Neuronal stem cell (in vitro differentiated cells): ENCODE measurements at regions not wholly inside any gene's neighbourhood (a gene's known extent, or its start where the extent isn't known, plus 50 kb on each side); places are given as distances from the start of the nearest gene placed in this dataset.

ENCODE experiments used
- DNase-seq: peaks from one replicate; pipeline ENCODE4 v3.0.0-alpha.2; 2013; ENCODE audit warnings: low spot score
- H2AFZ ChIP-seq: one replicate; pipeline ENCODE4 v1.6.1; 2013; ENCODE audit warnings: mild to moderate bottlenecking, low read length, inconsistent platforms
- H2AK5ac ChIP-seq: 2 replicates; pipeline ENCODE4 v1.6.1; 2013; ENCODE audit warnings: low read depth, mild to moderate bottlenecking, inconsistent platforms, low read length, moderate library complexity, mixed read lengths
- H2BK120ac ChIP-seq: 2 replicates; pipeline ENCODE4 v1.6.1; 2013; ENCODE audit warnings: low read depth, mild to moderate bottlenecking, inconsistent platforms, low read length, moderate library complexity, mixed read lengths
- H2BK12ac ChIP-seq: one replicate; pipeline ENCODE4 v1.6.1; 2013; ENCODE audit warnings: low read length, inconsistent platforms
- H2BK15ac ChIP-seq: 2 replicates; pipeline ENCODE4 v1.6.1; 2013; ENCODE audit warnings: mild to moderate bottlenecking, low read length, inconsistent platforms, mixed read lengths
- H2BK5ac ChIP-seq: one replicate; pipeline ENCODE4 v1.6.1; 2013; ENCODE audit warnings: inconsistent platforms, mild to moderate bottlenecking, low read length, moderate library complexity
- H3K14ac ChIP-seq: one replicate; pipeline ENCODE4 v1.6.1; 2013; ENCODE audit warnings: low read length, inconsistent platforms
- H3K18ac ChIP-seq: 2 replicates; pipeline ENCODE4 v1.6.1; 2013; ENCODE audit warnings: low read length, inconsistent platforms
- H3K23ac ChIP-seq: 2 replicates; pipeline ENCODE4 v1.6.1; 2013; ENCODE audit warnings: low read depth, mild to moderate bottlenecking, mixed read lengths, low read length, inconsistent platforms; ENCODE audit not compliant: poor library complexity
- H3K27ac ChIP-seq: replicated peaks from 3 replicates; pipeline ENCODE4 v1.5.1; 2013; ENCODE audit warnings: low read length, inconsistent platforms
- H3K27me3 ChIP-seq, 3 experiments: 2 replicates each; pipeline ENCODE4 v1.6.1; 2013; ENCODE audit warnings: low read length in 3 of 3, mild to moderate bottlenecking in 2 of 3, inconsistent platforms in 1 of 3, low read depth in 1 of 3, mixed read lengths in 1 of 3, moderate library complexity in 1 of 3; ENCODE audit not compliant: control insufficient read depth in 3 of 3, insufficient read depth in 3 of 3
- H3K36me3 ChIP-seq, 2 donors: replicated peaks in 1 of 2; 2 replicates each; pipeline ENCODE4 v1.6.1; 2013; ENCODE audit warnings: low read length in 2 of 2; ENCODE audit not compliant: control insufficient read depth in 2 of 2, insufficient read depth in 2 of 2
- H3K4ac ChIP-seq: 2 replicates; pipeline ENCODE4 v1.6.1; 2013; ENCODE audit warnings: inconsistent platforms, mild to moderate bottlenecking, low read length, moderate library complexity
- H3K4me1 ChIP-seq, 2 donors: 1 replicate in 1 of 2; 2 replicates in 1 of 2; pipeline ENCODE4 v1.6.1; 2013; ENCODE audit warnings: low read length in 2 of 2, low read depth in 1 of 2; ENCODE audit not compliant: control insufficient read depth in 2 of 2, insufficient read depth in 1 of 2
- H3K4me2 ChIP-seq: one replicate; pipeline ENCODE4 v1.6.1; 2013; ENCODE audit warnings: mild to moderate bottlenecking, low read length, inconsistent platforms; ENCODE audit not compliant: insufficient read depth, poor library complexity, severe bottlenecking
- H3K4me3 ChIP-seq, 2 donors: 2 replicates each; pipeline ENCODE4 v1.5.1; 2013; ENCODE audit warnings: low read length in 2 of 2, mild to moderate bottlenecking in 2 of 2, inconsistent platforms in 1 of 2, moderate library complexity in 1 of 2
- H3K79me1 ChIP-seq: one replicate; pipeline ENCODE4 v1.6.1; 2013; ENCODE audit warnings: low read depth, mild to moderate bottlenecking, inconsistent platforms, low read length, moderate library complexity
- H3K9ac ChIP-seq: one replicate; pipeline ENCODE4 v1.6.1; 2013; ENCODE audit warnings: mild to moderate bottlenecking, low read depth, low read length, inconsistent platforms; ENCODE audit not compliant: poor library complexity
- H3K9me3 ChIP-seq, 2 donors: replicated peaks in 1 of 2; 2 replicates each; pipeline versions ENCODE3 to v1.6.1; 2013; ENCODE audit warnings: low read length in 2 of 2, mild to moderate bottlenecking in 2 of 2, inconsistent platforms in 1 of 2, low read depth in 1 of 2, mixed read lengths in 1 of 2, moderate library complexity in 1 of 2; ENCODE audit not compliant: control insufficient read depth in 2 of 2, insufficient read depth in 1 of 2
- H4K8ac ChIP-seq: one replicate; pipeline ENCODE4 v1.6.1; 2013; ENCODE audit warnings: low read depth, mild to moderate bottlenecking, inconsistent platforms, low read length, moderate library complexity
- H4K91ac ChIP-seq: one replicate; pipeline ENCODE4 v1.6.1; 2013; ENCODE audit warnings: low read length, low read depth, mild to moderate bottlenecking, inconsistent platforms; ENCODE audit not compliant: poor library complexity
- WGBS, 2 donors: extraction: QIAGEN DNeasy Blood & Tissue Kit; methylation state at CpG; one replicate each; pipeline ENCODE4 v1.1.7; 2013; ENCODE audit warnings: missing lambda C conversion rate in 2 of 2, mixed read lengths in 1 of 2; ENCODE audit not compliant: insufficient read length in 2 of 2, insufficient replicate concordance in 1 of 2; ENCODE audit errors: extremely low coverage in 2 of 2; 5-methylcytosine and 5-hydroxymethylcytosine counted together

- H4K91ac ChIP-seq = no peak overlapping the region
- no peak overlapping the region for H3K9ac ChIP-seq
- H2BK12ac ChIP-seq = no peak overlapping the region
- no peaks in the 10 kb centered on the region for H3K4me1 ChIP-seq
- no peak overlapping the region for H2AK5ac ChIP-seq
- no peaks in the 10 kb centered on the region for H3K9me3 ChIP-seq
- H3K4ac ChIP-seq = no peak overlapping the region
- no peak overlapping the region for H3K27ac ChIP-seq
- H2AFZ ChIP-seq = no peak overlapping the region
- no peak overlapping the region for H3K18ac ChIP-seq
- WGBS, 2 donors = no CpG with 5 or more reads among the region's 3 CpGs
- no peak overlapping the region for H2BK15ac ChIP-seq
- no peaks in the 10 kb centered on the region for H3K79me1 ChIP-seq
- no peak overlapping the region for H2BK120ac ChIP-seq
- no peak overlapping the region for H4K8ac ChIP-seq
- H3K23ac ChIP-seq = no peak overlapping the region
- no peak overlapping the region for H3K4me3 ChIP-seq
- no peak overlapping the region for H3K4me2 ChIP-seq
- H3K36me3 ChIP-seq = no peaks in the 10 kb centered on the region
- no peak overlapping the region for H2BK5ac ChIP-seq
- no peaks in the 10 kb centered on the region for H3K27me3 ChIP-seq
- no peak overlapping the region for H3K14ac ChIP-seq
- DNase-seq = no peak
Observed at GRCh38 chr12:58358369-58358768, 417.0 kb downstream of the ATP23 start.

- H2BK120ac ChIP-seq = no peak overlapping the region
- H2BK15ac ChIP-seq = no peak overlapping the region
- no peaks in the 10 kb centered on the region for H3K27me3 ChIP-seq
- no peak overlapping the region for H2AK5ac ChIP-seq
- no peak overlapping the region for H3K4me2 ChIP-seq
- H4K91ac ChIP-seq = no peak overlapping the region
- no peaks in the 10 kb centered on the region for H3K9me3 ChIP-seq
- H3K27ac ChIP-seq = no peak overlapping the region
- no CpG with 5 or more reads among the region's 8 CpGs for WGBS, 2 donors
- H2BK12ac ChIP-seq = no peak overlapping the region
- H3K4me3 ChIP-seq = no peak overlapping the region
- H2AFZ ChIP-seq = no peak overlapping the region
- no peak overlapping the region for H3K4ac ChIP-seq
- DNase-seq = no peak
- no peak overlapping the region for H2BK5ac ChIP-seq
- H3K36me3 ChIP-seq = no peaks in the 10 kb centered on the region
- no peak overlapping the region for H3K9ac ChIP-seq
- no peak overlapping the region for H3K23ac ChIP-seq
- H4K8ac ChIP-seq = no peak overlapping the region
- no peak overlapping the region for H3K14ac ChIP-seq
- no peak overlapping the region for H3K18ac ChIP-seq
- H3K4me1 ChIP-seq = no peaks in the 10 kb centered on the region
- H3K79me1 ChIP-seq = no peaks in the 10 kb centered on the region
Observed at GRCh38 chr12:58359084-58359483, 417.7 kb downstream of the ATP23 start.

GRCh38 chr12:58361056-58361455 is 419.7 kb downstream of the ATP23 start:
- Histone ChIP-seq H2BK12ac (no peak overlapping the region), H3K18ac (no peak overlapping the region), H3K79me1 (no peaks in the 10 kb centered on the region), H3K27ac (no peak overlapping the region), H3K9ac (no peak overlapping the region), H2BK120ac (no peak overlapping the region), H3K4me1 (no peaks in the 10 kb centered on the region), H3K14ac (no peak overlapping the region), H3K23ac (no peak overlapping the region), H3K27me3 (no peaks in the 10 kb centered on the region), H2BK15ac (no peak overlapping the region), H3K4me2 (no peak overlapping the region), H2AK5ac (no peak overlapping the region), H4K8ac (no peak overlapping the region), H2BK5ac (no peak overlapping the region), H3K4ac (no peak overlapping the region), H2AFZ (no peak overlapping the region), H3K9me3 (no peaks in the 10 kb centered on the region), H4K91ac (no peak overlapping the region), H3K4me3 (no peak overlapping the region), H3K36me3 (no peaks in the 10 kb centered on the region)
- DNase-seq = no peak
- WGBS, 2 donors = no CpG with 5 or more reads among the region's 3 CpGs

GRCh38 chr12:58363971-58364370 is 422.6 kb downstream of the ATP23 start:
- H3K4ac ChIP-seq = no peak overlapping the region
- no peaks in the 10 kb centered on the region for H3K9me3 ChIP-seq
- H3K9ac ChIP-seq = no peak overlapping the region
- no peak overlapping the region for H4K91ac ChIP-seq
- no peak overlapping the region for H2BK120ac ChIP-seq
- H2AK5ac ChIP-seq = no peak overlapping the region
- no peaks in the 10 kb centered on the region for H3K36me3 ChIP-seq
- no peak overlapping the region for H4K8ac ChIP-seq
- H3K14ac ChIP-seq = no peak overlapping the region
- H2BK15ac ChIP-seq = no peak overlapping the region
- no peak for DNase-seq
- no peak overlapping the region for H3K4me3 ChIP-seq
- H2BK12ac ChIP-seq = no peak overlapping the region
- H3K79me1 ChIP-seq = no peaks in the 10 kb centered on the region
- H3K27ac ChIP-seq = no peak overlapping the region
- no peak overlapping the region for H2AFZ ChIP-seq
- no peak overlapping the region for H3K18ac ChIP-seq
- H3K27me3 ChIP-seq = no peaks in the 10 kb centered on the region
- no peak overlapping the region for H3K4me2 ChIP-seq
- no peaks in the 10 kb centered on the region for H3K4me1 ChIP-seq
- H2BK5ac ChIP-seq = no peak overlapping the region
- no peak overlapping the region for H3K23ac ChIP-seq
